Stomach smooth muscle (tissue), 2 donors: ENCODE measurements at regions not wholly inside any gene's neighbourhood (a gene's known extent, or its start where the extent isn't known, plus 50 kb on each side); places are given as distances from the start of the nearest gene placed in this dataset.
"Not testable (repeated sequence)": the region's sequence is repeated elsewhere in the genome, so short reads cannot be mapped to it uniquely, and the experiment has no call there.

Experiments
- H3K27ac ChIP-seq: one replicate; pipeline ENCODE4 v1.7.0; 2013; ENCODE audit warnings: mild to moderate bottlenecking, low read length, inconsistent platforms
- H3K27me3 ChIP-seq, 2 donors: one replicate each; pipeline ENCODE4 v1.7.0; 2013; ENCODE audit warnings: low read length in 2 of 2; ENCODE audit not compliant: insufficient read depth in 2 of 2, control insufficient read depth in 1 of 2
- H3K36me3 ChIP-seq, 2 donors: one replicate each; pipeline ENCODE4 v1.7.0; 2013; ENCODE audit warnings: low read length in 2 of 2; ENCODE audit not compliant: control insufficient read depth in 2 of 2, insufficient read depth in 2 of 2
- H3K4me1 ChIP-seq: one replicate; pipeline ENCODE4 v1.7.0; 2013; ENCODE audit warnings: low read length; ENCODE audit not compliant: control insufficient read depth, insufficient read depth
- H3K4me3 ChIP-seq, 2 donors: one replicate each; pipeline ENCODE4 v1.7.0; 2013; ENCODE audit warnings: low read length in 2 of 2
- H3K9ac ChIP-seq, 2 donors: one replicate each; pipeline ENCODE4 v1.7.0; 2013; ENCODE audit warnings: low read length in 2 of 2, mild to moderate bottlenecking in 1 of 2
- H3K9me3 ChIP-seq, 2 donors: one replicate each; pipeline ENCODE4 v1.7.0; 2013; ENCODE audit warnings: low read length in 2 of 2; ENCODE audit not compliant: control insufficient read depth in 2 of 2
- donor health status: healthy.
- donor health status: Pancreatic carcinoma.

GRCh38 chr17:20666689-20667088 lies 87.2 kb downstream of the CDRT15L2 start:
- H3K9ac ChIP-seq, H3K4me1 ChIP-seq, H3K9me3 ChIP-seq, H3K36me3 ChIP-seq, H3K4me3 ChIP-seq, H3K27ac ChIP-seq, H3K27me3 ChIP-seq: not testable (repeated sequence)

GRCh38 chr17:20667712-20668111 lies 88.2 kb downstream of the CDRT15L2 start:
- H3K36me3 ChIP-seq, H3K27ac ChIP-seq, H3K4me1 ChIP-seq, H3K9me3 ChIP-seq, H3K4me3 ChIP-seq, H3K27me3 ChIP-seq, H3K9ac ChIP-seq: not testable (repeated sequence)

- not testable (repeated sequence) for H3K9me3 ChIP-seq, H3K36me3 ChIP-seq, H3K27ac ChIP-seq, H3K4me3 ChIP-seq, H3K27me3 ChIP-seq, H3K9ac ChIP-seq, H3K4me1 ChIP-seq
Observed at GRCh38 chr17:20668316-20668715, 88.8 kb downstream of the CDRT15L2 start.

DNA sequence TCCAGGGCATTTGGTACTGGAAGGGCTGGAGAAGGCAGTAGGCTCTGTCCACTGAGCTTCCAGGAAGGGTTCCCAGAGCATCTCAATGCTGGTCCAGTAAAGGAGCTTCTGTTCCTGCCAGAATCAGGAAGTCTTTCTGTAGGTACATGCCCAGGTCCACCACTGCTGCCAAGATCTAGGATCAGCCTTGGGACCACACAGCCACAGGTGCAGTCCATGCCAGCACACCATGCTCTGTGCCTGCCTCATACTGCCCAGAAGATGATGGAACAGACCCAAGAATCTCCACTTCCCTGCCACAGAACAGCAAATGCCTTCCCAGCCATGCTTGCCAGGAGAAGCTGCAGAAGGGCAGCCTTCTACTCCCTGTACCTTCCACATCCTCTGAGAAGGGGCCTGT lies 89.3 kb downstream of the CDRT15L2 start:
- H3K4me1 ChIP-seq, H3K4me3 ChIP-seq, H3K9ac ChIP-seq, H3K36me3 ChIP-seq, H3K27me3 ChIP-seq, H3K9me3 ChIP-seq, H3K27ac ChIP-seq: not testable (repeated sequence)

GRCh38 chr17:20670506-20670905 lies 91.0 kb downstream of the CDRT15L2 start:
- not testable (repeated sequence) for H3K9me3 ChIP-seq, H3K27me3 ChIP-seq, H3K9ac ChIP-seq, H3K27ac ChIP-seq, H3K36me3 ChIP-seq, H3K4me1 ChIP-seq, H3K4me3 ChIP-seq

DNA sequence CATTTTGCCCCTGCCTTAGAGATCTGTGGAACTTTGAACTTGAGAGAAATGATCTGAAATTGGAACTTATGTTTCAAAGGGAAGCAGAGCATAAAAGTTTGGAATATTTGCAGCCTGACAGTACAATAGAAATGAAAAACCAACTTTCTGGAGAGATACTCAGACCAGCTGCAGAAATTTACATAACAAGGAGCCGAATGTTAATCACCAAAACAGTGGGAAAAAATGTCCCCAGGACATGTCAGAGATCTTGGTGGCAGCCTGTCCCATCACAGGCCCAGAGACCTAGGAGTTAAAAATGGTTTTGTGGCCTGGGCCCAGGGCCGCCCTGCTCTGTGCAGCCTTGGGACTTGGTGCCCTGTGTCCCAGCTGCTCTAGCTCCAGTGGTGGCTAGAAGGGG lies 94.8 kb downstream of the CDRT15L2 start:
- H3K27ac ChIP-seq, H3K9ac ChIP-seq, H3K4me3 ChIP-seq, H3K4me1 ChIP-seq, H3K27me3 ChIP-seq, H3K9me3 ChIP-seq, H3K36me3 ChIP-seq: not testable (repeated sequence)

GRCh38 chr17:20675707-20676106 lies 96.2 kb downstream of the CDRT15L2 start:
- H3K4me3 ChIP-seq, H3K27me3 ChIP-seq, H3K9ac ChIP-seq, H3K4me1 ChIP-seq, H3K27ac ChIP-seq, H3K36me3 ChIP-seq, H3K9me3 ChIP-seq: not testable (repeated sequence)

DNA sequence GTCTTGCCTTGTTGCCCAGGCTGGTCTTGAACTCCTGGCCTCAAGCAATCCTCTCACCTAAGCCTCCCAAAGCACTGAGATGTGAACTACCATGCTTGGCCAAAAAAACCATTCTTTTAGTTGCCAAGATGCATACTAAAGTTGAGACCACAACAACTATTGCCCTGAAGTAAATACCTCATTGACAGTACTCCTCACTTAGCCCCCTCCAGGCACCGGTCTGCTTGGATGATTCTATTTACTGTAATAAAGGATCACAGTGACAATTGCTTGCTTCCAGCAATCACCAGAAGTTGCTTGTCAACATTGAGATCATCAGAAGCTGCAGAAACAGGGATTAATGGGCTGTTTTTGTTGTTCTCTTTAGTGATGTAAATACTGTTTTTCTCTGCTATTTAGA lies 97.1 kb downstream of the CDRT15L2 start:
- not testable (repeated sequence) for H3K27ac ChIP-seq, H3K27me3 ChIP-seq, H3K9me3 ChIP-seq, H3K9ac ChIP-seq, H3K36me3 ChIP-seq, H3K4me1 ChIP-seq, H3K4me3 ChIP-seq

DNA sequence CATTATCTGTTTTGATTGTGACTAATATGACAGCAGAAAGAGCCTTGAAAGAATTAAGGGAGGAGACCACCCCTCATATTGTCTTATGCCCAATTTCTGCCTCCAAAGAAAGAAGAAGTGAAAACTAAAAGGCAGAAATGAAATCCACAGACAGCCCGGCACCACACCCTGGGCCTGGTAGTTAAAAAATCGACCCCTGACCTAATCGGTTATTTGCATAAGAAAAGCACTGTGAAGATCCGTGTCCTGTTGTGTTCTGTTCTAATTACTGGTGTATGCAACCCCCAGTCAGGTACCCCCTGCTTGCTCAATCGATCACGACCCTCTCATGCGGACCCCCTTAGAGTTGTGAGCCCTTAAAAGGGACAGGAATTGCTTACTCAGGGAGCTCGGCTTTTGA lies 97.9 kb downstream of the CDRT15L2 start:
- H3K4me3 ChIP-seq, H3K4me1 ChIP-seq, H3K27me3 ChIP-seq, H3K9ac ChIP-seq, H3K27ac ChIP-seq, H3K36me3 ChIP-seq, H3K9me3 ChIP-seq: not testable (repeated sequence)

DNA sequence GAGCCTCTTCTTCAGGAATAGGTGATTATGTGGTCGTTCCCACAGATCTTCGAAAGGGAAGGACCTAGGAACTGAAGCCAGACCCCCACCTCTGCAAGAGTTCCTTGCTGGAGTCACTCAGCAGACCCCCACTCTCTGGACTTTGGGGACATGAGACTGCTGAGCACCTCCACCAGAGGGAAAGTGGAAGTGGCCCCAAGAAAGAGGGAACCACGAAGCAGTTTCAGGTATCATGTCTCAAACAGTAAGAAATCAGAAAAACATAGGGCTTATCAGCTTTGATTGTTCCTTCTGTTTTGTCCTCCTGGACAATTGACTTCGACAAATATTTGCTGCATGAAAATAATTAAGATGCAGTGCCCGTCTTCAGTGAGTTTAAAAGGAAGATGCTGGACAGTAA lies 98.9 kb downstream of the CDRT15L2 start:
- not testable (repeated sequence) for H3K36me3 ChIP-seq, H3K4me3 ChIP-seq, H3K27me3 ChIP-seq, H3K9ac ChIP-seq, H3K4me1 ChIP-seq, H3K9me3 ChIP-seq, H3K27ac ChIP-seq

DNA sequence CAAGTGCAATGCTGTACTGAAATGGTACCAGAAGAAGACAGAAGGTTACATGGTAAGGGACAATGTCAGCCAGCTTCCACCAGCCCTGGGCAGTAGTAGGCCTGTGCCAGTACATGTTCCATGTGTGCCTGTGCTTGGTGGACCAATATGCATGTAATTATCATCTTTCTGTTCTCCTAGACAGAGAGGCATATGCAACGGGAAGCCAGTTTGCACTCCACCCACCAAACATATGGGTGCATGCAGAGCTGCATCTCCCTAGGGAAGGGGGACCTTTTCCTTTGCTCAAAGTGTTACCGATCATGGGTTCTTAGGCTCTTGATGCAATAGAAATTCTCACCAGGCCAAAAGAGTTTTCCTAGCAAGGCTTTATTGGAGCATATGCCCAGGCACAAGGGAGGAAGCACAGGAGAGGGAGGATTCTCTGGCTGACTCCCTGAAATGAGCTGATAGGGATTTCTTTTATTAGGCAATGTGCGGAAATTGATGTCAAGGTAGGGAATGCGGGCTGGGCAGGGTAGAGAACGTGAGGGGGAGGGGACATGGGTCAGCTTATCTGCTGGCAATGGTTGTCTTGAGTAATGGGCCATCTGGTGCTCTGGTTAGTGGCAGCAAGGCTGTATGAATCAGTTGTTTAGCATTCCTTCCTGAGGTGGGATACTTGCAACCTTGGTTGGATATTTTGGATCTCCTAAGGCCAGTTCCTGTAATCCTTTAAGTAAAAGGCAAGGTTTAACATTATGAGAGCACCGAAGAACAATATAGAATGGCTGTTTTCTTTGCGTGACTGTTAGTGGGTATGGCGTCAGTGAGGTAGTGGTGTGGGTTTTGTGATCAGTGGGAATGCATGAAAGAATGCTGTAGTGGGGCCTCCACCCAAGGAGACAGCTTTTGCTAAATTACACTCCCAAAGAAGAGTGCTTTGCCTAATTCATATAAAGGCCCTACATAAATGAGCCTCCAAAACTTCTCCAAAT lies 102.5 kb downstream of the CDRT15L2 start:
- H3K27me3 ChIP-seq, H3K36me3 ChIP-seq, H3K4me3 ChIP-seq, H3K4me1 ChIP-seq, H3K9ac ChIP-seq, H3K9me3 ChIP-seq, H3K27ac ChIP-seq: not testable (repeated sequence)
